Esophagus muscularis mucosa (tissue), 4 donors: ENCODE measurements at regions not wholly inside any gene's neighbourhood (a gene's known extent, or its start where the extent isn't known, plus 50 kb on each side); places are given as distances from the start of the nearest gene placed in this dataset.
"Not testable (repeated sequence)": the region's sequence is repeated elsewhere in the genome, so short reads cannot be mapped to it uniquely, and the experiment has no call there.

Experiments used
- DNase-seq: peaks from one replicate; pipeline ENCODE4 v3.0.0-alpha.2; 2017; ENCODE audit errors: extremely low spot score
- H3K27ac ChIP-seq, 4 donors: fragments of 200-600 bp; sonication (generic); replicated peaks in 1 of 4; 1 replicate in 3 of 4; 2 replicates in 1 of 4; pipeline ENCODE4 v1.5.1; 2016 to 2019; ENCODE audit warnings: mild to moderate bottlenecking in 1 of 4
- H3K27me3 ChIP-seq, 4 donors: fragments of 200-600 bp; sonication (generic); one replicate each; pipeline versions ENCODE4 v1.5.1 to v1.6.0; 2016 to 2019
- H3K36me3 ChIP-seq, 4 donors: fragments of 200-600 bp; sonication (generic); one replicate each; pipeline ENCODE4 v1.5.1; 2016 to 2019
- H3K4me1 ChIP-seq, 4 donors: fragments of 200-600 bp; sonication (generic); one replicate each; pipeline ENCODE4 v1.5.1; 2016 to 2019
- H3K4me3 ChIP-seq, 4 donors: fragments of 200-600 bp; sonication (generic); 1 replicate in 2 of 4; 2 replicates in 2 of 4; pipeline ENCODE4 v1.5.1; 2016 to 2019; ENCODE audit warnings: mild to moderate bottlenecking in 4 of 4, moderate library complexity in 1 of 4
- H3K9me3 ChIP-seq, 4 donors: fragments of 200-600 bp; sonication (generic); 1 replicate in 3 of 4; 2 replicates in 1 of 4; pipeline ENCODE4 v1.5.1; 2016 to 2019
- EP300 ChIP-seq: sonication (generic); formaldehyde crosslinking; IDR thresholded peaks from one replicate; pipeline ENCODE4 v1.6.1; 2017; ENCODE audit warnings: antibody characterized with exemption
- POLR2A ChIP-seq: fragments of 450-650 bp; IDR thresholded peaks from one replicate; pipeline ENCODE4 v1.6.1; 2017; ENCODE audit warnings: antibody characterized with exemption, moderate library complexity, mild to moderate bottlenecking, low read depth
- POLR2AphosphoS5 ChIP-seq, 2 donors: sonication (generic); formaldehyde crosslinking; IDR thresholded peaks; one replicate each; pipeline ENCODE4 v1.6.1; 2017; ENCODE audit warnings: antibody characterized with exemption in 2 of 2
- WGBS: methylation state at CpG from one replicate; pipeline ENCODE4 v1.1.5; 2018; 5-methylcytosine and 5-hydroxymethylcytosine counted together
- intact Hi-C: fragments of 100-400 bp; cut with DNase I; formaldehyde crosslinking; loops from one replicate; pipeline ENCODE4 v1.15.1; 2023
- TF ChIP-seq, protein P1 (sequence below), 3 experiments: fragments of 200-600 bp in 2 of 3; fragments of 450-650 bp in 1 of 3; sonication (generic) in 2 of 3; IDR thresholded peaks; one replicate each; pipeline ENCODE4 v1.5.1; 2017 to 2019; ENCODE audit warnings: antibody characterized with exemption in 3 of 3, mild to moderate bottlenecking in 2 of 3, moderate library complexity in 1 of 3

DNA sequence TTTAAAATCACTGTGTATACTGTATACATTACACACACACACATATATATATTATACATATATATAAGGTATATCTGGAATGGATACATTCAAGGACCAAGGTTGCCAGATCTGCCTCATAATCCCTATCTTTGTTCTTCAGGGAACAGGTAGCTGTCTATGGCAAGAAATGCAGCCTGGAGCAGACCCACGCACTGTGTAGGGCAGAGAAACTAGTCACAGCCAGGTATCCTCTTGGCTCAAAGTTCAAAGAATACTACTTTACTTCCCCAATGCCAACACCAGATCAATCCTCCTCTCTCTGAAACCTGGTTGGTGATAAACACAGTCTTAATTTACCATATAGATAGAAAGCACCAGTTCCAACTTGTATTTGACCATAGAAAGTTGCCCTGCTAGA, 313.6 kb downstream of the PRELID2 start:
- Histone ChIP-seq H3K27ac (no peak overlapping the region), H3K4me1 (no peaks in the 10 kb centered on the region), H3K36me3 (no peaks in the 10 kb centered on the region), H3K9me3 (peaks cover 0 to 11% (median 2%) of the 10 kb centered on the region in 4 donors), H3K4me3 (no peak overlapping the region), H3K27me3 (no peaks in the 10 kb centered on the region)
- TF ChIP-seq POLR2AphosphoS5 (IDR thresholded peaks at IDR 0.05) (no peak), EP300 (no peak), POLR2A (no peak)
- TF ChIP-seq, protein P1, sequence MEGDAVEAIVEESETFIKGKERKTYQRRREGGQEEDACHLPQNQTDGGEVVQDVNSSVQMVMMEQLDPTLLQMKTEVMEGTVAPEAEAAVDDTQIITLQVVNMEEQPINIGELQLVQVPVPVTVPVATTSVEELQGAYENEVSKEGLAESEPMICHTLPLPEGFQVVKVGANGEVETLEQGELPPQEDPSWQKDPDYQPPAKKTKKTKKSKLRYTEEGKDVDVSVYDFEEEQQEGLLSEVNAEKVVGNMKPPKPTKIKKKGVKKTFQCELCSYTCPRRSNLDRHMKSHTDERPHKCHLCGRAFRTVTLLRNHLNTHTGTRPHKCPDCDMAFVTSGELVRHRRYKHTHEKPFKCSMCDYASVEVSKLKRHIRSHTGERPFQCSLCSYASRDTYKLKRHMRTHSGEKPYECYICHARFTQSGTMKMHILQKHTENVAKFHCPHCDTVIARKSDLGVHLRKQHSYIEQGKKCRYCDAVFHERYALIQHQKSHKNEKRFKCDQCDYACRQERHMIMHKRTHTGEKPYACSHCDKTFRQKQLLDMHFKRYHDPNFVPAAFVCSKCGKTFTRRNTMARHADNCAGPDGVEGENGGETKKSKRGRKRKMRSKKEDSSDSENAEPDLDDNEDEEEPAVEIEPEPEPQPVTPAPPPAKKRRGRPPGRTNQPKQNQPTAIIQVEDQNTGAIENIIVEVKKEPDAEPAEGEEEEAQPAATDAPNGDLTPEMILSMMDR (IDR thresholded peaks at IDR 0.05) = no peak
- no peak for DNase-seq
- intact Hi-C loops = no loop called here
- WGBS = 100% methylated on average over 1 of the region's 1 CpG

DNA sequence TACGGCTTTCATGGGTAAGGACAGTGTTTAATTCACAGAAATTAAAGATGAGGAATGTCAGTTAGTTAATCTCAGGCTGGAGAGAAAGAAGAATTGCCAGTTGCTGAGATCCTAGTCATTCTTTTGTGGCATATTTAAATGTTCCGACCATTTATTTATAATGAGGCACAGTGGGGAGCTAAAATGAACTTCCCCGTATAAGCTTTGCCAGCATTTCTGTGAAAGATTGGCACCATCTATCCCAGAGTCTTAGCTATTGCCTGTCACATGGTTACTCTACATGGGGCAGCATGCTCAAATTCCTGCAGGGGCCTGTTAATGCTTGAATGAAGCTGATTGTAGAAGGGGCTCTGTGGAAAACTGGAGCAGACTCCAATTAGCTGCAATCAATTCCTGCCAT, 314.1 kb downstream of the PRELID2 start:
- no peaks in the 10 kb centered on the region for H3K4me1 ChIP-seq
- no peak for TF ChIP-seq EP300
- no peak for TF ChIP-seq POLR2A
- TF ChIP-seq, protein P1 (IDR thresholded peaks at IDR 0.05) = no peak
- no peak for TF ChIP-seq POLR2AphosphoS5 (IDR thresholded peaks at IDR 0.05)
- H3K27ac ChIP-seq = no peak overlapping the region
- peaks cover 0 to 12% (median 3%) of the 10 kb centered on the region in 4 donors for H3K9me3 ChIP-seq
- no peaks in the 10 kb centered on the region for H3K27me3 ChIP-seq
- DNase-seq = no peak
- H3K4me3 ChIP-seq = no peak overlapping the region
- 60% methylated on average over 3 of the region's 3 CpGs for WGBS
- no peaks in the 10 kb centered on the region for H3K36me3 ChIP-seq
- intact Hi-C loops = no loop called here

DNA sequence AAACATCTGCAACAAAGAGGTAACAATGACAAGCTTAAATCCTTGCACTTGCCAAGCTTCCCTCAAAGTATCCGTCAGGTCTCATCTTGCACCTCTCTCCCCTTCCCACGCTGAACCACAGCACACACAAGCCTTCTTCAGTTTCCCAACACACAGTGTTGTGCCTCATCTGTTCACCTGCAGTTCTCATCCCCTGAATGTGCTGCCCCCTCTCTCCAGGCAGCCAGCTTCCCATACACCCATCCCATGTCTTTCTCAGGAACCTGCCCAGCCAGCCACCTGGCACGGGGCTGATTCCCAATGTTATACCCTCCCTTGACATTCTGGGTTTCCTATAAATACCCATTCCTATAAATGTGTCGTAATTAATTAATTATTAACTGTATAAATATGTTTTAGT, 314.8 kb downstream of the PRELID2 start:
- 86% methylated on average over 4 of the region's 4 CpGs for WGBS

DNA sequence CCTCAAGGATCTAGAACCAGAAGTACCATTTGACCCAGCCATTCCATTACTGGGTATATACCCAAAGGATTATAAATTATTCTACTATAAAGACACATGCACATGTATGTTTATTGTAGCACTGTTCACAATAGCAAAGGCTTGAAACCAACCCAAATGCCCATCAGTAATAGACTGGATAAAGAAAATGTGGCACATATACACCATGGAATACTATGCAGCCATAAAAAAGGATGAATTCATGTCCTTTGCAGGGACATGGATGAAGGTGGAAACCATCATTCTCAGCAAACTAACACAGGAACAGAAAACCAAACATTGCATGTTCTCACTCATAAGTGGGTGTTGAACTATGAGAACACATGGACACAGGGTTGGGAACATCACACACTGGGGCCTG, 317.6 kb downstream of the PRELID2 start:
- H3K4me3 ChIP-seq, H3K27ac ChIP-seq, intact Hi-C loops, H3K36me3 ChIP-seq, H3K4me1 ChIP-seq, DNase-seq, H3K27me3 ChIP-seq: not testable (repeated sequence)
- H3K9me3 ChIP-seq = peaks cover 0 to 12% (median 3%) of the 10 kb centered on the region in 4 donors

More for the DNA sequence above, 314.8 kb downstream of the PRELID2 start:
- no peaks in the 10 kb centered on the region for H3K27me3 ChIP-seq
- TF ChIP-seq POLR2A (no peak), POLR2AphosphoS5 (IDR thresholded peaks at IDR 0.05) (no peak), EP300 (no peak)
- TF ChIP-seq, protein P1 (IDR thresholded peaks at IDR 0.05) = no peak
- no peaks in the 10 kb centered on the region for H3K36me3 ChIP-seq
- peaks cover 0 to 12% (median 3%) of the 10 kb centered on the region in 4 donors for H3K9me3 ChIP-seq
- H3K4me3 ChIP-seq = no peak overlapping the region
- H3K27ac ChIP-seq = no peak overlapping the region
- no peak for DNase-seq
- intact Hi-C loops = no loop called here
- no peaks in the 10 kb centered on the region for H3K4me1 ChIP-seq

DNA sequence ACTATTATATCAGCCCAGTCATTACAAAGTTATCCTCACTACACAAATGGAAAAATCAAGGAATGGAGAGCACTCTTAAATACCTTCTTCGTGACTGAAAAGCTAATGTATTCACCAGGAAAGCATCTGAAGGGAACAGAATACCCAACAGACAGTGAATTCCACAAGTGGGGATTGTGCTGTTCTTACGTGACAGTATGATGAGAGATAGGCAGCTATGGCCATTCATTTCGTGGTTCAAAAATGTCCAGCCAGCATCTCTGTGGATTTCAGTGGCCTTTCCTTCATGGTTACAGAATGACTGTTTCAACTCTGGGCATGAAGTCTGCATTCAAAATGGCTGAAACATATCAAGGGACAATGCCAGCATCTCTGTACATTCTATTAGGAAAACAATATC, 323.8 kb downstream of the PRELID2 start:
- WGBS = 95% methylated on average over 3 of the region's 3 CpGs
- TF ChIP-seq POLR2AphosphoS5 (IDR thresholded peaks at IDR 0.05) = no peak
- TF ChIP-seq, protein P1 (IDR thresholded peaks at IDR 0.05) = no peak
- TF ChIP-seq POLR2A = no peak
- TF ChIP-seq EP300 = no peak
- intact Hi-C loops = no loop called here
- peaks cover 3 to 11% (median 9%) of the 10 kb centered on the region in 4 donors for H3K4me1 ChIP-seq
- H3K27me3 ChIP-seq = no peaks in the 10 kb centered on the region
- no peaks in the 10 kb centered on the region for H3K9me3 ChIP-seq
- no peaks in the 10 kb centered on the region for H3K36me3 ChIP-seq
- H3K4me3 ChIP-seq = no peak overlapping the region
- no peak overlapping the region for H3K27ac ChIP-seq
- no peak for DNase-seq
